GM18861 (cell line): ENCODE measurements at regions not wholly inside any gene's neighbourhood (a gene's known extent, or its start where the extent isn't known, plus 50 kb on each side); places are given as distances from the start of the nearest gene placed in this dataset.
"Not testable (repeated sequence)": the region's sequence is repeated elsewhere in the genome, so short reads cannot be mapped to it uniquely, and the experiment has no call there.

ENCODE experiments used
- ATAC-seq: cut with Tn5 transposase; IDR thresholded peaks from one replicate; pipeline ENCODE4 v1.9.1; 2021; ENCODE audit not compliant: unreplicated experiment

DNA sequence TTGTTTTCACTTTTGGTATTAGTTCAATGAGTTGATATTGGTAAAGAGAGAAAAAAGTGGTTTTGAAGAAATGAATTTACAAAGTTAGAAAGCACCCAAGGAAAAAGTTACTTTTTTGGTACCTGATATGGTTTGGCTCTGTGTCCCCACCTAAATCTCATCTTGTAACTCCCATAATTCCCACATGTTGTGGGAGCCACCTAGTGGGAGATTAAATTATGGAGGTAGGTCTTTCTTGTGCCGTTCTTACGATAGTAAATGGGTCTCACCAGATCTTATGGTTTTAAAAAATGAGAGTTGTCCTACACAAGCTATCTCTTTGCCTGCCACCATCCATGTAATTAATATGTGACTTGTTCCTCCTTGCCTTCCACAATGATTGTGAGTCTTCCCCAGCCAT, 965.6 kb upstream of the NRXN1 start:
- ATAC-seq = no peak

- ATAC-seq = no peak
Observed at GRCh38 chr2:51995293-51995692, 963.4 kb upstream of the NRXN1 start.

GRCh38 chr2:51994123-51994763, 962.3 kb upstream of the NRXN1 start:
- ATAC-seq = no peak

- no peak for ATAC-seq
Observed at GRCh38 chr2:51990684-51991083, 958.8 kb upstream of the NRXN1 start.

GRCh38 chr2:51986101-51986500, 954.2 kb upstream of the NRXN1 start:
- no peak for ATAC-seq

- no peak for ATAC-seq
Observed at GRCh38 chr2:51981783-51982182, 949.9 kb upstream of the NRXN1 start.

GRCh38 chr2:51976623-51977022, 944.7 kb upstream of the NRXN1 start:
- no peak for ATAC-seq

GRCh38 chr2:51971136-51971535, 939.2 kb upstream of the NRXN1 start:
- no peak for ATAC-seq

GRCh38 chr2:51969347-51969746, 937.4 kb upstream of the NRXN1 start:
- no peak for ATAC-seq

DNA sequence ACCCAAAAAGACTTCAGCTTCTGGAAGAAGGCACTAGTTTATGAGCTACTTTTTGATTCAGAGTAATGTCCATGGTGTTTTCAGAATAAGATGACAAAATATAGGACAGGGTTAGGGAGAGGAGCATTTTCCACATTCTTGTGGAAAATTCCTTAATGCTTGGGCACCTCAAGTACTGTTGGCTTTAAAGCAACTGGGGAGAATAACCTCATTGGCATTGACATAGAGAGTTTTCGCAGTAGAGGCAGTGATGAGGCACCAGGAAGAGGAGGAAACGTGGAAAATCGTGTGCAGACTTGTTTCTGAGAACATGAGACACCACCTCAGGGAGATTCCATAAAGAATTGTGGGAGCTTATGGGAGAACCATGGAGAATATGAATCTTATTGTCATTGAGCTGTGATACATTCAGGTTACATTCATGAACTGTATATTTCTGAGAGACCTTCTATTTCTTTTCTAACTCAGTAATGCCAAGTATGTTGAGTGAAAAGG, 929.0 kb upstream of the NRXN1 start:
- ATAC-seq = no peak

DNA sequence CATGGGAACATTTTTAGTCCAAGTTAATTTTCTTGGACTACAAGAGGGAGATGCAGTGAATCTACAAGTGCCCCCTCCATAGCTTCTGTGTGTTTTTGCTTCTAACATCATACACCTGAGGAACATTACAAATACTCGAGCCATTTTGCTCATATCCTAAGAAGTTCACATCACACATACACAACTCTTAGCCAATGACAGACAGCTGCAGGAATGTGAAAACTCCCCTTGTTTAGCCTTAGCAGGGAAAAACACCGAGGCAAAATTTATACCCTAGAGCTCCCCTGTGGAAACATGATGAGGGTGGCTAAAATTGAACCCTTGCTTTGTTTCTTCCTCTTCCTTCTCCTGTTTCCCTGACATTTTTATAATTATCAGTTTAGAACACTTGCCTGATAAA, 928.3 kb upstream of the NRXN1 start:
- no peak for ATAC-seq

- no peak for ATAC-seq
Observed at GRCh38 chr2:51959696-51960095, 927.8 kb upstream of the NRXN1 start.

- ATAC-seq = no peak
Observed at GRCh38 chr2:51953931-51954330, 922.0 kb upstream of the NRXN1 start.

DNA sequence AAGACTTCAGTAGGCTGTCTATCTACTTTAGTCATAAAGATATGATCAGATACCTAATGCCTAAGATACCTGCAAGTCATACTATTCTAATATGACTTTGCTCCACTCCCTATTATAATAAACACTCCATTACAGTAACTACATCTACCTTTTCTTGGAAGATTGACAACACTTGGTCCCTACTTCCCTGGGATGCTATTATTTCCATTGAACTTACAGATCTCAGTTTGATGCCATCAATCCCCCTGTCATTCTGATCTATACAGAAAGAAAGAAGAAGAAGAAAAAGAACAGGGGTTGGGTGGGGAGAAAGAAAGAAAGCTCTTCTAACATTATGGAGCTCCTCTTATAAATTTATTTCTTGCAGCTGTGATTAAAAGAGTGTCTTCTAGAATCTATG, 889.1 kb upstream of the NRXN1 start:
- no peak for ATAC-seq

DNA sequence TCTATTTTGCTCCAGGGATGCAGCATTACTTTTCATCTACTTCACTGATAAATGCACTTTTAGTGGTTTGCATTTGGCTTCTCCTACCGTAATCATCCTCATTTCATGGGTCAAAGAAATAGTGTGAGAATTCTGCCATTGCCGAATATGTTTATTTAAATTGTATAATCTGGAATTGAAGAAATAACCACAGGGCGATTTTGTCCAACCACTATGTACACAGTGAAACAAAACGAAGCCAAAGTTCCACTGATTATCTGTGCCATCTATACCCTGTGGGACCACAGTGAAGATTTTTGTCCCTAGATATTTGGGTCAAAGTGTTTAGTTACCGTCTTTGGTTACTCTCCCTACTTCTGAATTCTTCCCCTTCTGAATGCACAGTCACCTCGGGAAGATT, 888.6 kb upstream of the NRXN1 start:
- ATAC-seq = no peak

GRCh38 chr2:51919395-51919794, 887.5 kb upstream of the NRXN1 start:
- ATAC-seq = no peak

- no peak for ATAC-seq
Observed at GRCh38 chr2:51918113-51918512, 886.2 kb upstream of the NRXN1 start.

GRCh38 chr2:51903728-51904127, 871.8 kb upstream of the NRXN1 start:
- ATAC-seq = no peak

GRCh38 chr2:51899643-51900042, 867.7 kb upstream of the NRXN1 start:
- no peak for ATAC-seq

- not testable (repeated sequence) for ATAC-seq
Observed at GRCh38 chr2:51894584-51894983, 862.7 kb upstream of the NRXN1 start.

DNA sequence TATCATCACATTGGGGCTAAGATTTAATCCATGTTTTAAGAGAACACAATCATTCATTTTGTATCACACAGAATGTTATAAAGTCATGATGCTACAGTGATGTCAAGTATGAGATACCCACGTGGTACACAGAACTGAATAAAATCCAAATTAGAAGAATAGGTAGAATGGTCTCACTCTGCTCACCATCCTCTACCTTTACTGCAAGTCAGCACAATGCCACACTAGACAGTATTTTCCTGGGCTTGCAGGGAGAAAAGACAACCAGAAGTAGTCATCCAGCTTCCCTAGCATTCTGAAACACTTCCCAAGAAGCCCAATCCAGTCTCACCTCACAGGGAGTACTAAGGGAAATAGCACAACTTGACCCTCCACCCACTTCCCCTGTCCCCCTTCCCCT, 856.2 kb upstream of the NRXN1 start:
- ATAC-seq = no peak

- ATAC-seq = no peak
Observed at GRCh38 chr2:51881673-51882072, 849.7 kb upstream of the NRXN1 start.

DNA sequence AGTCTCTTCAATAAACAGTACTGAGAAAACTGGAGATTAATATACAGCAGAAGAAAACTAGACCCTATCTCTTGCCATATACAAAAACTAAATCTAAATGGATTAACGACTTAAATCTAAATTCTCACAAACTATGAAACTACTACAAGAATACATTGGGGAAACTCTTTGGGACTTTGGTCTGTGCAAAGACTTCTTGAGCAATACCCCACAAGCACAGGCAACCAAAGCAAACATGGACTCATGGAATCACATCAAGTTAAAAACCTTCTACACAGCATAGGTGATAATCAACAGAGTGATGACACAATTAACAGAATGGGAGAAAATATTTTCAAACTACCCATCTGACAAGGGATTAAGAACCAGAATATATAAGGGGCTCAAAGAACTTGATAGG, 848.2 kb upstream of the NRXN1 start:
- ATAC-seq = no peak
